NCI-H1105 treated with DMSO at 0.1 percent for 48 hours (cell line): ENCODE measurements at regions not wholly inside any gene's neighbourhood (a gene's known extent, or its start where the extent isn't known, plus 50 kb on each side); places are given as distances from the start of the nearest gene placed in this dataset.
"Not testable (repeated sequence)": the region's sequence is repeated elsewhere in the genome, so short reads cannot be mapped to it uniquely, and the experiment has no call there.

ENCODE experiments used
- DNase-seq: peaks from one replicate; lab custom pipeline; 2025; lab: John Stamatoyannopoulos, UW

- DNase-seq, result no peak
These were observed 508.8 kb downstream of the ZEB2 start for GRCh38 chr2:144011098-144011497.

- DNase-seq, result no peak
These were observed 509.7 kb downstream of the ZEB2 start for GRCh38 chr2:144010096-144010836.

GRCh38 chr2:144006139-144006538 is 513.8 kb downstream of the ZEB2 start:
- DNase-seq, result no peak

GRCh38 chr2:144004742-144005141 is 515.2 kb downstream of the ZEB2 start:
- DNase-seq, result no peak

GRCh38 chr2:144003460-144004075 is 516.4 kb downstream of the ZEB2 start:
- DNase-seq, result no peak

- no peak for DNase-seq
These were observed 522.9 kb downstream of the ZEB2 start for GRCh38 chr2:143996974-143997373.

- no peak for DNase-seq
These were observed 525.0 kb downstream of the ZEB2 start for GRCh38 chr2:143994961-143995360.

- not testable (repeated sequence) for DNase-seq
These were observed 528.3 kb downstream of the ZEB2 start for GRCh38 chr2:143991596-143991995.

GRCh38 chr2:143988082-143988481 is 531.8 kb downstream of the ZEB2 start:
- no peak for DNase-seq

- DNase-seq, result no peak
These were observed 538.5 kb downstream of the ZEB2 start for GRCh38 chr2:143981428-143981827.

GRCh38 chr2:143977356-143977755 is 542.6 kb downstream of the ZEB2 start:
- no peak for DNase-seq

GRCh38 chr2:143975216-143975615 is 544.7 kb downstream of the ZEB2 start:
- DNase-seq, result no peak

- no peak for DNase-seq
These were observed 545.7 kb downstream of the ZEB2 start for GRCh38 chr2:143974262-143974661.

- DNase-seq, result no peak
These were observed 551.1 kb downstream of the ZEB2 start for GRCh38 chr2:143968860-143969259.

GRCh38 chr2:143968360-143968759 is 551.6 kb downstream of the ZEB2 start:
- DNase-seq, result no peak

GRCh38 chr2:143965493-143966164 is 554.3 kb downstream of the ZEB2 start:
- no peak for DNase-seq

GRCh38 chr2:143964891-143965290 is 555.0 kb downstream of the ZEB2 start:
- DNase-seq, result no peak

GRCh38 chr2:143960177-143960576 is 559.7 kb downstream of the ZEB2 start:
- no peak for DNase-seq

GRCh38 chr2:143957321-143957720 is 562.6 kb downstream of the ZEB2 start:
- no peak for DNase-seq

- no peak for DNase-seq
These were observed 564.4 kb downstream of the ZEB2 start for GRCh38 chr2:143955401-143956065.

- no peak for DNase-seq
These were observed 565.1 kb downstream of the ZEB2 start for GRCh38 chr2:143954844-143955243.

- no peak for DNase-seq
These were observed 565.7 kb downstream of the ZEB2 start for GRCh38 chr2:143954186-143954585.
